SK-N-SH (cell line): ENCODE measurements at regions not wholly inside any gene's neighbourhood (a gene's known extent, or its start where the extent isn't known, plus 50 kb on each side); places are given as distances from the start of the nearest gene placed in this dataset.
"Not testable (repeated sequence)": the region's sequence is repeated elsewhere in the genome, so short reads cannot be mapped to it uniquely, and the experiment has no call there.

Experiments
- CTCF ChIP-seq: fragments of 200-600 bp; sonication (generic); IDR thresholded peaks from 2 replicates; pipeline ENCODE4 v1.6.1; 2017; ENCODE audit warnings: antibody characterized with exemption, mild to moderate bottlenecking, moderate library complexity
- GABPA ChIP-seq: IDR thresholded peaks from 2 replicates; pipeline ENCODE4 v1.4.0; 2012; ENCODE audit warnings: low read depth, mild to moderate bottlenecking
- POLR2AphosphoS5 ChIP-seq: IDR thresholded peaks from 2 replicates; pipeline ENCODE4 v1.6.1; 2012; ENCODE audit warnings: low read depth, low read length
- REST ChIP-seq: IDR thresholded peaks from 2 replicates; pipeline ENCODE4 v1.6.1; 2012; ENCODE audit warnings: mild to moderate bottlenecking, low read depth, low read length, moderate library complexity
- SMC3 ChIP-seq: IDR thresholded peaks from 2 replicates; pipeline ENCODE4 v1.6.1; 2012; ENCODE audit warnings: low read depth, low read length, improper control_type of control experiment
- USF1 ChIP-seq: IDR thresholded peaks from 2 replicates; pipeline ENCODE4 v1.4.0; 2012; ENCODE audit warnings: low read depth, borderline replicate concordance

- not testable (repeated sequence) for TF ChIP-seq REST, CTCF, SMC3, GABPA, USF1, POLR2AphosphoS5
These were observed 119.0 kb downstream of the TMEM121 start for GRCh38 chr14:105645389-105645788.
